Adipose tissue (tissue), 3 donors: ENCODE measurements at regions not wholly inside any gene's neighbourhood (a gene's known extent, or its start where the extent isn't known, plus 50 kb on each side); places are given as distances from the start of the nearest gene placed in this dataset.
"Not testable (repeated sequence)": the region's sequence is repeated elsewhere in the genome, so short reads cannot be mapped to it uniquely, and the experiment has no call there.

Experiments used
- H3K27ac ChIP-seq: one replicate; pipeline ENCODE4 v1.5.1; 2013; ENCODE audit warnings: low read depth, low read length
- WGBS, 3 donors: extraction: QIAGEN DNeasy Blood & Tissue Kit; methylation state at CpG; one replicate each; pipeline ENCODE4 v1.1.7; 2013; 5-methylcytosine and 5-hydroxymethylcytosine counted together
- donor health status: healthy with polysubstance abuse.
- donor health status: Bipolar disorder and iron deficiency.
- donor health status: healthy.

DNA sequence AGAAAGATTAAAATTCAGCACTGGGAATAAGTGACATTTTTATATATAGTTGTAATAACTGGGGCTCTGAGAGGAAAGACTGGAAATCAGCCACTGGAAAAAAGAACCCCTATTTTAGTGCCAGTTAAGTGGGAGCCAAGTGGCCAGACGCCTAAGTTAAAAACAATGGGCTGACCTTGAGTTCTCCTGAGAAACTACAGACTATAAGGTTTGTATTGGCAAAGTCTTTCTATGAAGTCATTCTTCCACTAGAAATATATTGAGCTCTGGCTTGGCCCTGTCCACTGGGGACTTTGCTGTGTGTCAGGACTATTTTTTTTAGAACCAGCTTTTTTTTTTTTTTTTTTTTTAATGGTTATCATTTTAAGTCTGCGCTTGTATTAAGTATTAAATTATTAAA lies 210.6 kb upstream of the FZD8 start:
- 58 to 73% (median 63%) methylated on average over 2 of the region's 2 CpGs for WGBS, 3 donors
- H3K27ac ChIP-seq = no peak overlapping the region

DNA sequence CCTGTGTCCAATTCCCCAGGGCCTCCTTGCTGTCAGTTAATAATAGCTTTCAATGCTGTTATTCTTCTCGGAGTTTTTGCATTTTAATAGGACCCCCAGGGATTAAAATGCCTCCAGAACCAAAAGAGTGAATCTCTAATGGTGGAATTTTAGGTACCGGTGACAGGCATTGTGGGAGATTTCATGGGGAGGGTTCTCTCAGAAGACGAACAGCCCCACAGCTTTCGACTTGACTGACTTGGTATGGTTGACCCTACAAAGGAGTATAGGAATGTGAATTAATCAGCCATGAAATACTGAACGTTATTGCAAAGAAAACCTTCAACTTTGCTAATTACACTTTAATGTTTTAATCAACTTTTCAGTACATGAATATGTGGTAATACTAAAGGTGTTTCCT lies 206.3 kb upstream of the FZD8 start:
- H3K27ac ChIP-seq = no peak overlapping the region
- WGBS, 3 donors = 57 to 69% (median 61%) methylated on average over 5 of the region's 5 CpGs

DNA sequence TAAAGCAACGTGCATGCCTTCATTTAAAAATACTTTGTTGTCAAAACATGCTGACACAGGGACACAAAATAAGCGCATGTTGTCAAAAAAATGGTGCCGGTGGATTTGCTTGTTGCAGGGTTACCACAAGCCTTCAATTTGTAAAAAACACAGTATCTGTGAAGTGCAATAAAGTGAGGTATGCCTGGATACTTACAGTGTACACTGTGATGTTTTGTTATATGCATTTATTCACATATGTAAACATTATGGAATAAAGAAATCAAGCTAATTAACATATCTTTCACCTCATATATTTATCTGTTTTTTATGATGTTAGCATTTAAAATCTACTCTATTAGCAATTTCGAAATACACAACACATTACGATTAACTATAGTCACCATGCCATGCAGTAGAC lies 202.6 kb upstream of the FZD8 start:
- H3K27ac ChIP-seq = no peak overlapping the region
- WGBS, 3 donors = 89 to 91% (median 90%) methylated on average over 5 of the region's 5 CpGs

GRCh38 chr10:35843524-35844181 lies 201.6 kb upstream of the FZD8 start:
- 16 to 29% (median 29%) methylated on average over 13 of the region's 13 CpGs for WGBS, 3 donors
- H3K27ac ChIP-seq = no peak overlapping the region

- WGBS, 3 donors = 63 to 76% (median 72%) methylated on average over 2 of the region's 2 CpGs
- no peak overlapping the region for H3K27ac ChIP-seq
These were observed 196.0 kb upstream of the FZD8 start for GRCh38 chr10:35838054-35838453.

- no peak overlapping the region for H3K27ac ChIP-seq
These were observed 193.4 kb upstream of the FZD8 start for GRCh38 chr10:35835545-35835944.

DNA sequence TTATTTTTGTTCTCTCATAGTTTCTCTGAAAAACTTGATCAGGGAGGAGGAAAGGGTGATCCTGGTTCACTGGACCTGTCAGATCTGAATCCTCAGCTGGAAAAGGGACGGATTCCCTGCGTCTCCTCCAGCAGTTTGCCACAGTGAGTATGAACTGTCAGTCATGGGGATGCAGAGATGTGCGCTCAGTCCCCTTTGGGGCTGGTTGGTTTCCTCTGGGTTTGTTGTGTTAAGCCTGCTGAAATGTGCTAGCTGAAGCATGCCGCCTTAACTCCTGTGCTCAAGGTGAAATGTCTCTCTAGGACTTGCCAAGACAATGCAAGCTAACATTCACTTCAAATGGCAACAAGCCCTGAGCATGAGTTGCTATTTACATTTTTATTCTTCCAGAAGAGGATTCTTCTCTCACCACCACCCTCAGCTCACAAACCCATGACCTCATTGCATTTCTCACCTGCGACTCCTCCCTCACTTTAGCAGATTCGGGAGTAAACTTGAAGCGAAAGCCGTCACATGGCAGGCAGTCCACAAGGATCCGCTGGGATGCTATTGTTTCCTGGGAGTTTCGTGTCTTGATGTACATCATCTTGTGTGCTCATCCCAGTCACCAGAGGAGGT lies 192.9 kb upstream of the FZD8 start:
- H3K27ac ChIP-seq = no peak overlapping the region
- 92 to 95% (median 94%) methylated on average over 10 of the region's 10 CpGs for WGBS, 3 donors

More at GRCh38 chr10:35835545-35835944, 193.4 kb upstream of the FZD8 start:
- WGBS, 3 donors = 91 to 96% (median 95%) methylated on average over 3 of the region's 3 CpGs

DNA sequence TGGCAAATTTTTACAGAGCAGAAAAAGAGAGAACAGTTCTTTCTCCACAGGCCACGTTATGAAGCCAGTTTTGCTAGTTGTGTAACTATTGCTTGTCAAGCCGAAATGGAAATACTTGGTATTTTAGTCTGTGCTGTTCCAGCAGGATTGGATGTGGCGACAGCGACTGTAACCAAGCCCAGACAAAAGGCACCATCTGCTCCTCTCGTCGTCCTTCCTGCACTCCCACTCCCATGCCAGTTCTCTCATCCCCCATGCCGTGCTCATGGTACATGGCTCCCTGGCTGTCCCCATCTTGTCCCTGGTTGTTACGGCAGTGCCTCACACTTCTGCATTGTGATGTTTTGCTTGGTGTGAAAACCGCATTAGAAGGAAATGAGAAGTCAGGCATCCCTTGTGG lies 185.7 kb upstream of the FZD8 start:
- 84 to 88% (median 88%) methylated on average over 9 of the region's 9 CpGs for WGBS, 3 donors
- no peak overlapping the region for H3K27ac ChIP-seq

GRCh38 chr10:35824704-35825103 lies 182.6 kb upstream of the FZD8 start:
- 72 to 78% (median 75%) methylated on average over 3 of the region's 3 CpGs for WGBS, 3 donors
- H3K27ac ChIP-seq = no peak overlapping the region

DNA sequence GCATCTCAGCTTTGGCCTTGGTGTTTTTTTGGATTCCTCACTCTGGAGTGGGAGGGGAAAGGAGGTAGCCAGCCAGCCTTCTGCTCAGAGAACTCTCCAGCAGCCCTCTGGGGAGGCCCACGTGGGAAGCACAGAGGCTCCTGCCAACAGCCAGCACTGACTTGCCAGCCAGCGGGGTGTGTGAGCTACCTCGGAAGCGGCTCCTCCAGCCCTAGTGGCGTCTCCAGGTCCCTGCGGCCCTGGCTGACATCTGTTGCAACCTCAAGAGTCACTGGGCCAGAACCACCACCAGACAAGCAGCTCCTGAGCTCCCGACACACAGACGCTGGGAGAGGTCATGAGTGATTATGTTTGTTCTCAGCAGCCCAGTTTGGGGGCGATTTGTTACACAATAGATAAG lies 180.2 kb upstream of the FZD8 start:
- WGBS, 3 donors = 42 to 54% (median 53%) methylated on average over 9 of the region's 9 CpGs
- no peak overlapping the region for H3K27ac ChIP-seq

DNA sequence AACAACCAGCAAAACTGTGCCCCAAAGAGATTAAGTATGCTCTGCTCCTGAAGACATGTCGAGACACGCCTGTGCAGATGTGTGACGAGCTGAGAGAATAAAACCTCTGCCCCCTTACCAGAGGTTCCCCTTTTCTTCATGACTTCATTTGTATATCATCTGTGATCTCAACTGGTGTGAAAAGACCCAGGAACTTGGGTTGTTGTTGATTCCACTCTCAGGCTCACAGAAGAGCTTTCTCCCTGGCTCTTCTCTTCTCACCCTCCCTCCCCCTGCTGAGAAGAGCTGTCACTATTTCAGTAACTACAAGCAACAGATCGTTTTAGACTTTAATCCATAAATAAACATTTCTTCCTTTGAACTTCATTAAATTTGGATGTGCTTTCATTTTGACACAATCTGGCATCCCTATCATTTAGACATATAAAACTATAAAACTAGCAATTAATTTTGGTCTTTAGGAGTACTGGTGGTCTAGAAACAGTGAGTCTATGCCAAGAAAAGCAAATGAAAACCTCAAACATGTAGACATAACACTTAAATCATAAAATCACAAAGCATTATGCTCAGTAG lies 179.3 kb upstream of the FZD8 start:
- 61 to 68% (median 68%) methylated on average over 4 of the region's 4 CpGs for WGBS, 3 donors
- no peak overlapping the region for H3K27ac ChIP-seq

- 79 to 89% (median 82%) methylated on average over 5 of the region's 5 CpGs for WGBS, 3 donors
- H3K27ac ChIP-seq = no peak overlapping the region
These were observed 177.6 kb upstream of the FZD8 start for GRCh38 chr10:35819736-35820135.

DNA sequence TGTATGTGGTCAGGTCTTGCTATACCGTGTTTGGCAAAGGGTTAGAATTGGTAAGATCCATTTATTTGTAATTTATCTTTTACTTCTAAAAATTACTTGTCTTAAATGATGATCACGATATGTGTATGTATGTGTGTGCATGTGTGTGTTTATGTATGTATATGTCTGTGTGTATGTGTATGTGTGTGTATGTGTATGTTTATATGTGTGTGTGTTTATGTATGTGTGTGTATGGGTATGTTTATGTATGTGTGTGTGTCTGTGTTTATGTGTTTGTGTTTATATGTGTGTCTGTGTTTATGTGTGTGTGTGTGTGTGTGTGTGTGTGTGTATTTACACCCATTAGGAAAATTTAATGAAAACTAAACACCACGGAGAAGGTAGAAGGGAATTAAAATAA lies 176.9 kb upstream of the FZD8 start:
- H3K27ac ChIP-seq = no peak overlapping the region
- 84 to 93% (median 91%) methylated on average over 3 of the region's 3 CpGs for WGBS, 3 donors

DNA sequence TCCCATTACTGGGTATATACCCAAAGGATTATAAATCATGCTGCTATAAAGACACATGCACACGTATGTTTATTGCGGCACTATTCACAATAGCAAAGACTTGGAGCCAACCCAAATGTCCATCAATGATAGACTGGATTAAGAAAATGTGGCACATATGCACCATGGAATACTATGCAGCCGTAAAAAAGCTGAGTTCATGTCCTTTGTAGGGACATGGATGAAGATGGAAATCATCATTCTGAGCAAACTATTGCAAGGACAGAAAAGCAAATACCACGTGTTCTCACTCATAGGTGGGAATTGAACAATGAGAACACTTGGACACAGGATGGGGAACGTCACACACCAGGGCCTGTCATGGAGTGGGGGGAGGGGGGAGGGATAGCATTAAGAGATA lies 175.0 kb upstream of the FZD8 start:
- H3K27ac ChIP-seq = not testable (repeated sequence)
- WGBS, 3 donors = 84 to 94% (median 92%) methylated on average over 3 of the region's 5 CpGs

DNA sequence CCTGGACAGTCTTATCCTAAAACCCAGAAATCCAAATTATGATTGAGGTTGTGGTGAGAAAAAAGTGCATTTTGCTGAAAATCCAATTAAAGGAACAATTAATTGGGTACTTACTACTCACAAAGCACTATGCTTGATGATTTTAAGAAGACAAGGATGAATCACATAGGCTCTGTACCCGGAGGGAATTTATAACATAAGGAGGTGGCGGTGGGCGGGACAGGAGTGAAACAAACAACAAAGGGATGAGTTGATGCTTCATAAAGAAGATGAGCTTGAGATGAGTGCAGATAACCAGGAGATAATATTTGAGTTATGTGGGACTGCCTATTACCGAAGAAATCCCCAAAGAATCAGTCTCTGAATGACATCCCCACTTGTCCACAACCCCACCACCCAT lies 171.1 kb upstream of the FZD8 start:
- WGBS, 3 donors = 77 to 88% (median 87%) methylated on average over 4 of the region's 4 CpGs
- no peak overlapping the region for H3K27ac ChIP-seq

GRCh38 chr10:35808344-35808743 lies 166.2 kb upstream of the FZD8 start:
- WGBS, 3 donors = 92 to 100% (median 97%) methylated on average over 1 of the region's 1 CpG
- H3K27ac ChIP-seq = no peak overlapping the region

DNA sequence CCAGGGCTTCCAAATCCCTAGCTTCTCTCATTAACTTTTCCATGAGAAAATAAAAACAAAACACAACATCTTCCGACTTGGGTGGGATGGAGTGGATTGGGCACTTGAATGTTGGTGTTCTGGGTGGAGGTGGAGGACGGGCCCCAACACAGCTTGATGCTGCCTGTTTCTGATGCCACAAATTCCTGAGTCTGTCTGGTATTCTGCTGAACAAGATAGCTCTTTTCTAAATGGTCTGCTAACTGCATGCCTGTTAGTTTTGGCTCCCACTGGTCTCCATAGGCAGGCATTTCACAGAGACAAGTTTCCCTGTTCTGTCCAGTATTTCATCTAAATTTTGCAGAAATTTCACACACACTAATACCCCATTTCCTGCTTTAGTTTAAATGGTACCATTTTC lies 160.9 kb upstream of the FZD8 start:
- no peak overlapping the region for H3K27ac ChIP-seq
- WGBS, 3 donors = 85 to 91% (median 91%) methylated on average over 2 of the region's 2 CpGs

DNA sequence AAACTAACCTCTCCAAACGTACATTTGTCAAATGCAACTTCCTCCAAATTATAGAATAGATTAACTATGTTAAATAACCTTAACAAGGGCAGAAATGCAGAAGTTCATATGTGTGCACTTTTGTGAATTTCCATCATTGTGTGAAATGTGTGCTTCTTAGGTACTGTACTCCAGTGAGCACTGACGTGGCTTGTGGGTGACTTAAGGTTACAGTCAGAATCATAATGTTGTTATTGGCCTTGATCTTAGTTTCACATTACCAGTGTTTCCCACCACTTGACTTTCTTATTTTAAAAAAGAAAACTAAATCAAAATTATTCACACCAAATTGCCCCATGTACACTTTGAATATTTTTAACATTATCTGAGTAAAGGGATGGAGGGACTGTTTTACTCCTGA lies 155.1 kb upstream of the FZD8 start:
- no peak overlapping the region for H3K27ac ChIP-seq
- WGBS, 3 donors = 65 to 86% (median 71%) methylated on average over 2 of the region's 2 CpGs

DNA sequence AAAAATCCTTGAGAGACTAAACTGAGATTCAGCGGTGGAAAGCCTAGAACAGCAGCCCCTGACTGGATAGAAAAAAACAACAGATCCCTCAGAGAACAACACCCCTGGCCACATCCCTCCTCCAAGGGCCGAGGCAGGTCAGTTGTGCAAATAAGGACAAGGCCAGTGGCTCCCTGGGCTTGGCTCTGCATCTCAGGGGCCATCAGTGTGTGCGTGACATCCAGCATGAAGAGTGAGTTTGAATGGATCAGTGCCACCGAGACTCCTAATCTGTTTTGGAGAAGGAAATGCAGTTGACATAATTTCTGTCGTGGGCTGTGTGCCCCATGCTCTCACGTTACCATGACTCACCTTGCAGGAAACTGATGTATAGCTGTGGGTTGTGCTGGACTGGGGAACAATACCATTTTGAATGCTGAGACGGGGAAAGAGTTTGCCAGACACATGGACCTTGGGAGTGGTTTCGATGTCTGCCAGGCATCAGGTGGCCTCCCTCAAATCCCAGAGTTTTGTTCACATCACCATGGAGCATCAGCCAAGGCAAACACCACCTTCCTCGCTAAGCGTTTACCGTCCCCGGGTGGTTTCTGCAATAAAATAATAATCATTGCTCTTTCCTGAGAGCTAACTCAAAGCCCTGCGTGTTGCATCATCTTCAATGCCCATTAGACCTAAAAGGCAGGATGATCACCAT lies 153.2 kb upstream of the FZD8 start:
- 60 to 73% (median 72%) methylated on average over 13 of the region's 13 CpGs for WGBS, 3 donors
- no peak overlapping the region for H3K27ac ChIP-seq
